Neural progenitor cell (in vitro differentiated cells): ENCODE measurements at regions not wholly inside any gene's neighbourhood (a gene's known extent, or its start where the extent isn't known, plus 50 kb on each side); places are given as distances from the start of the nearest gene placed in this dataset.

Experiments
- CTCF ChIP-seq: fragments of 200-600 bp; sonication (generic); IDR thresholded peaks from 2 replicates; pipeline ENCODE4 v1.5.1; 2017; ENCODE audit warnings: antibody characterized with exemption, mild to moderate bottlenecking
- EZH2 ChIP-seq: fragments of 200-600 bp; sonication (generic); IDR thresholded peaks from 2 replicates; pipeline ENCODE4 v1.6.1; 2017; ENCODE audit warnings: antibody characterized with exemption, mild to moderate bottlenecking, moderate library complexity
- EZH2phosphoT487 ChIP-seq: fragments of 200-600 bp; sonication (generic); IDR thresholded peaks from 2 replicates; pipeline ENCODE4 v1.6.1; 2017; ENCODE audit warnings: antibody characterized with exemption

GRCh38 chr11:34826384-34826726 lies 89.8 kb downstream of the APIP start:
- TF ChIP-seq CTCF (no peak), EZH2 (no peak), EZH2phosphoT487 (no peak)
